ENCODE measurements at regions not wholly inside any gene's neighbourhood (a gene's known extent, or its start where the extent isn't known, plus 50 kb on each side); places are given as distances from the start of the nearest gene placed in this dataset.

GRCh38 chr11:70026012-70026411 lies 52.1 kb upstream of the ANO1 start:
- TF ChIP-seq CTCF (IDR thresholded peaks at IDR 0.05): no peak
- TF ChIP-seq EP300 (IDR thresholded peaks at IDR 0.05; ENCODE audit: low read depth): no peak
